ENCODE measurements at regions not wholly inside any gene's neighbourhood (a gene's known extent, or its start where the extent isn't known, plus 50 kb on each side); places are given as distances from the start of the nearest gene placed in this dataset.

DNA sequence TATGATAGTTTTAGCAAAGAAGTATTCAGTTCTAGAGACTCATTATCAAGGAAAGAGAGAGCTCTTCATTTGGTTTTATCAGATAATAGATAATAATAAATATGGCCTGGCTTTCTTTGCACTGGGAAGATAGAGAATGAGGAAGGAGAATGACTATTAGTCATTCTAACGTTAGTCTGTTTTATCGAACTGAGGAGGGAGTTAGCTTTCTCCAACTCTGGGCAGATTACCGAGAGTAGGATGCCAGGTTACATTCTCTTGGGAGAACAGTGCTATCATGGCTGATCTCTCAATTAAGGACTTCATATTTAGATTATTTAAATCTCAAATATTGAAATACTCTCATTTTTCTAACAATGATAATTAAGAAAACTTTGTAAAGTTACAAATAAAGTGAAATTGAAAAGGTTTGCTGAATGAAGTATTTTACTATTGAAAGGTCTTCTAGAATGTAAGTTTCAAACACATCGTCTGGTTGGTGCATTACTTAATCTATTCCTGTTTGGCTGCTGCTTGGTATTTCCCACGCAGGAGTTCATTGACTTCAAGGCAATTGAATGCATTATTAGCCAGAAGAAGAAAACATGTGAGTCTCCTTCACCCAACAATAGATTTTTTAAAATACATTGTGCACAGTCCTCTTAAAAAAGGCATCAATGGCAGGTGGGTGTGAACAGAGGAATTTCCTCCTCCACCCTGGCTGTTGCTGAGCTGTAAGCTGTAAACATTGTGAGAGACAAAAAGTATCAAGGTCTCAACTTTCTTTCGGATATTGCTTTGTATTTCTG is 140.8 kb downstream of the C9orf152 start:
- TF ChIP-seq EZH2 (IDR thresholded peaks at IDR 0.05; ENCODE audit: borderline replicate concordance): no peak
- TF ChIP-seq, protein P1, sequence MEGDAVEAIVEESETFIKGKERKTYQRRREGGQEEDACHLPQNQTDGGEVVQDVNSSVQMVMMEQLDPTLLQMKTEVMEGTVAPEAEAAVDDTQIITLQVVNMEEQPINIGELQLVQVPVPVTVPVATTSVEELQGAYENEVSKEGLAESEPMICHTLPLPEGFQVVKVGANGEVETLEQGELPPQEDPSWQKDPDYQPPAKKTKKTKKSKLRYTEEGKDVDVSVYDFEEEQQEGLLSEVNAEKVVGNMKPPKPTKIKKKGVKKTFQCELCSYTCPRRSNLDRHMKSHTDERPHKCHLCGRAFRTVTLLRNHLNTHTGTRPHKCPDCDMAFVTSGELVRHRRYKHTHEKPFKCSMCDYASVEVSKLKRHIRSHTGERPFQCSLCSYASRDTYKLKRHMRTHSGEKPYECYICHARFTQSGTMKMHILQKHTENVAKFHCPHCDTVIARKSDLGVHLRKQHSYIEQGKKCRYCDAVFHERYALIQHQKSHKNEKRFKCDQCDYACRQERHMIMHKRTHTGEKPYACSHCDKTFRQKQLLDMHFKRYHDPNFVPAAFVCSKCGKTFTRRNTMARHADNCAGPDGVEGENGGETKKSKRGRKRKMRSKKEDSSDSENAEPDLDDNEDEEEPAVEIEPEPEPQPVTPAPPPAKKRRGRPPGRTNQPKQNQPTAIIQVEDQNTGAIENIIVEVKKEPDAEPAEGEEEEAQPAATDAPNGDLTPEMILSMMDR (IDR thresholded peaks at IDR 0.05; ENCODE audit: poor library complexity): no peak
- no peak for TF ChIP-seq EZH2phosphoT487 (IDR thresholded peaks at IDR 0.05; ENCODE audit: low read depth, severe bottlenecking, unreplicated experiment)

Measured in hepatocyte (in vitro differentiated cells).